ENCODE measurements at regions not wholly inside any gene's neighbourhood (a gene's known extent, or its start where the extent isn't known, plus 50 kb on each side); places are given as distances from the start of the nearest gene placed in this dataset.
"Not testable (repeated sequence)": the region's sequence is repeated elsewhere in the genome, so short reads cannot be mapped to it uniquely, and the experiment has no call there.

DNA sequence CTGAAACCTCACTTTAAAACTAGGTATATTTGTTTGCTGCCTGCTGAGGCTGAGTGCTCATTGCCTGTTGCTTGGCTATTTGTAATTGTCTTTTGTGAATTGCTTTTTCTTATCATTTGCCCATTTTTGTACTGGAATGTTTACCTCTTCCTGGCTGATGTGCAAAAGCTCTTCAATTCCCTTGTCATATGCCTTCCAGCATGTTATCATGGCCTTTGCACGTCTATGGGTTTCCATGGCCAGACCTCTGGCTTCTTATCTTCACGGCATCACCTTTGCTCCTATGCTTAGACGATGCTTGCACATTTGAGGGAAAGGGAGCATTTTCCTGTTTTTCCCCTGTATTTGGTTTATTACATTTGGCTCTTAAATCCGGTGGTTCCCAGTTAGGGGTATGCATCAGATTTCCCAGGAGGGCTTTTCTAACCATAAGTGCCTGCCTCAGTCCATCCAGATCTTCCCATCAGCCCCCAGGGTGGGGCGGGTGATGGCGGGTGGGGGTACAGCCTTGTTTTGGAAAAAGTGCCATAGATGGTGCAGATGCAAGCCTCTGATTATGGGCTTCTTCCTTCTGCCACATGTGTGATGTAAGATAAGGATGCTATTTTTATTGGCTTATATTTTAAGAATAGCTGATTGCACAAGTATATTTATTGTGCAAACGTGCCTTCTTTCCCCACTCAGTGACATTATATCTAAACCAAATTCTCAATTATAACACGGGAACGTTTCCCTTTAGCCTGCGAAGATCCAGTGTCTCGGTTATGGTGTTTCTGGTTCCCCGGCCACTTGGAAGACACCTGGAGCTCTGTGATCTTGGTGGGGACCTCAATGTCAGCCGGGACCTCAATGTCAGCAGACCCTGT is 70.6 kb upstream of the SEPTIN5 start:
- no peak for DNase-seq

DNA sequence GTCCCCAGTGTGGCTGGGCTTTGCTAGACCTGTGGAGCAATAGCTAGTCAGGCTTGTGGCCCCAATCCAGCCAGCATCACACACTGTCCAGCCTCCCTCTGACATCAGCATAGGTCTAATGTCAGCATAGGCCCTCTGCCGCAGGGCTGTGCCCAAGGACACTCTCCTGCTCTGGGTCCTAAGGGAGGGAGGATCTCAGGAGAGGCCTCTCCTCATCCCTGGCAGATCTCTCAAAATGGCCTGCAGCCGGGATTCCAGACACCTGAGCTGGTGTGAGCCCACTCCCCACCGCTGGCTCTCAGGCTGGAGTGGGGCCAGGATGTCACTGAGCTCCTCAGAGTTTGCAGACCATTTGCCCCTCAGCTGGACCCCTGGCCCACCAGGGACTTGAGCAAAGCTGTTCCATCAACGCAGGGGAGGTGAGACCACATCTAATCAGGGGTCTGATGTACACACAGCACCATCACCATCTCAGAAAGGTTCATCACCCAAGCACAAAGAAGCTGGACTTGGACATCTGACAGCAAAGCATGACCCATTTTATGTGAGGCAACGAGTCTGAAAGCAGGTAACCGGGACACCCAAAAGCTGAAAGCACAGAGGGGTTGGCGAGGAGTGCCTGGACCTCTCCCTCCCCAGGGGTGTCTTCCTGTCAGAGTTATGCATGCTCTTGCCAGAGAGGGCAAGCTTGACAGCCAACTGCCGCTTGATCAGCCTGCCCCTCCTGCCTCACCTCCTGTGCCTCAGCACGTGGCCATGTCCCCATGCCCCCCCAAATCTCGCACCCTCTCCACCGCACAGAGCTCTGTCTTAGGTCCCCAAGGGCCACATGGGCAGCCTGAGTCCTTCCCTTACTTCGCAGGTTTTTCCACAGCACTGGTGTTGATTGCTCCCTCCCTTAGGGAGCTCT is 69.7 kb upstream of the SEPTIN5 start:
- DNase-seq = no peak

DNA sequence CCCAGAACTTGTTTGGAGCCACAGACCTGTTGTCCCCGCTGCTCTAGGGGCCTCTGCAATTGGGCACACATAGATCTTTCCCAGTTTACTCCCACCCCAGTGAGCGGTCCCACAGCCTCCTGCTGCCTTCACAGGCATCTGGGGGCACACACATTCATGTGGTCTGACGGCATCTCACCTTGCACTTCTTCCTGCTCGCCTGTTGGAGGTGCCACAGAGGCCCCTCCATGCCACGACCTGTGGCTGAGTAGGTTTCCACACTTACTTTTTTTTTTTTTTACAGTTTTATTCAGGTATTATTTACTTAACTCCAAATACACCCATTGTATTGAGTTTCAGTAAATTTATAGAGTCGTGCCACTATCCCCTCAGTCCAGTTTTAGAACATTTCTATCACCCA is 68.9 kb upstream of the SEPTIN5 start:
- no peak for DNase-seq

DNA sequence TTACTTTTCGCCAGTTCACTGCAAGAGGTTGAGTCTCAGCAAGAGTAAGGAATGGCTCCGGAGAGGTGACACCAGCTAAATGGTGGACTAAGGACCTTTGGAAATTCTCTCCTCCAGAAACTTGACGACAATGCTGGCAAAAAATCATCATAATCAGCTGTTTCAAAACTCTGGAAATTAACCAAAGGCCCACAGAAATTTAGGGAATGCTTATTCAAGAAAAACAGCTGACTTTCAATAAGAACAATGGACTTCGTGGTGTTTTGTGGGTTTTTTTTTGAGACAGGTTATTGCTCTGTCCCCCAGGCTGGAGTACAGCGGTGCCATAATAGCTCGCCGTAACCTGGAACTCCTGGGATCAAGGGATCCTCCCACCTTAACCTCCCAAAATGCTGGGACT is 68.4 kb upstream of the SEPTIN5 start:
- no peak for DNase-seq

DNA sequence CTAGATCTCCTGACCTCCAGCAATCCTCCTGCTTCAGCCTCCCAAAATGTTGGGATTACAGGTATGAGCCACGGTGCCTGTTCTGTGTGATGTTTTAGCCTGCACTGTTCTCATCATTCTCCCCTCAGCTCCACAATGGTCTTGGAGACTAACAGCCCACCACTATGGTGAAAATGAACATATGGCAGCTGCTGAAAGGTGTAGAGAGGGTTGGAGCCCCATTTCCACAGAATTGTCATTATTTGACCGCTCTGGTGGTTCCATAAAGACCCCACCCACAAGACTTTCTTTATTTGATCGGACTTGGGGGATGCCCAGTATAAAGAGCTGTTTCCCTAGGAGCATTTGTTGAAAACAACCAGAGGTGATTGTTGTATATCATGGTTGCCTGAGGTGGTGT is 67.9 kb upstream of the SEPTIN5 start:
- DNase-seq = no peak

DNA sequence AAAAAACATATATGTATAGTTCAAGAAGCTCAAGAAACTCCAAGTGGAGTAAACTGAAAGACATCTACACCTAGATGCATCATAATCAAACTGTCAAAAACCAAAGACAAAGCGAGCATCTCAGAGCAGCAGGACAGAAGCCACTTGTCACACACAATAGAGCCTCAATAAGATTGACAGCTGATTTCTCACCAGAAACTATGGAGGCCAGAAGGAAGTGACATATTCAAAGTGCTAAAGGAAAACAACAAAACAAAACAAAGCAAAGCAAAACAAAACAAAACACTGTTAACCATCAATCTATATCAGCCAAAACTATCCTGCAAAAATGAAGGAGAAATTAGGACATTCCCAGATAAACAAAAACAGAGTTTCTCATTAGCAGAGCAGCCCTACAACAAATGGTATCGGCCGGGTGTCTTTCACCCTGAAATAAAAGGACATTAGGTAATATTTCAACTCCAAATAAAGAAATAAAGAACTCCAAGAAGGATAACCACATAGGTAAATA is 65.8 kb upstream of the SEPTIN5 start:
- DNase-seq = no peak

DNA sequence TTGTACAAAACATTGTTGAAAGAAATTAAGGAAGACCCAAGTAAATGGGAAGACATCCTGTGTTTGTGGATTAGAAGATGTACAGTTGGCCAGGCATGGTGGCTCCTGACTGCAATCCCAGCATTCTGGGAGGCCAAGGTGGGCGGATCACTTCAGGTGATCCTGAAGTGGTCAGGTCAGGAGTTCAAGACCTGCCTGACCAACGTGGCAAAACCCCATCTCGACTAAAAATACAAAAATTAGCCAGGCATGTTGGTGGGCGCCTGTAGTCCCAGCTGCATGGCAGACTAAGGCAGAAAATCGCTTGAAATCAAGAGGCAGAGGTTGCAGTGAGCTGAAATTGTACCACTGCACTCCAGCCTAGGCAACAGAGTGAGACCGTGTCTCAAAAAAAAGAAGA is 62.0 kb upstream of the SEPTIN5 start:
- DNase-seq = no peak

DNA sequence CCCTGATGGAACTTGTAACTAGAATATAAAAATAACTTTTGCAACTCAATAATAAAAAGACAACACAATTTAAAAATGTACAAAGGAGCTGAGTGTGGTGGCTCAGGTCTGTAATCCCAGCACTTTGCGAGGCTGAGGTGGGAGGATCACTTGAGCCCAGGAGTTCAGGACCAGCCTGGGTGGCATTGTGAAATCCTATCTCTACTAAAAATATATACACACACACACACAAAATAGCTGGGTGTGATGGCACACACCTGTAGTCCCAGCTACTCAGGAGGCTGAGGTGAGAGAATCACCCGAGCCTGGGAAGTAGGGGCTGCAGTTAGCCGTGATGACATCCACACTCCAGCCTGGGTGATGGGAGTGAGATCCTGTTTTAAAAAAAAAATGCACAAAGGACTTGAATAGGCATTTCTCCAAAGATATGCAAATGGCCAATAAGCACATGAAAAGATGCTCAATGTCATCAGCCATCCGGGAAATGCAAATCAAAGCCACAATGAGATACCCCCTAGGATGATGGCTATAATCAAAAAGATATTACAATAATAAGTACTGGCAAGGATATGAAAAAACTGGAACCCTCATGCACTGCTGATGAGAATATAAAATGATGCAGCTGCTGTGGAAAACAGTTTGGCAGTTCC is 59.8 kb upstream of the SEPTIN5 start:
- DNase-seq = no peak

DNA sequence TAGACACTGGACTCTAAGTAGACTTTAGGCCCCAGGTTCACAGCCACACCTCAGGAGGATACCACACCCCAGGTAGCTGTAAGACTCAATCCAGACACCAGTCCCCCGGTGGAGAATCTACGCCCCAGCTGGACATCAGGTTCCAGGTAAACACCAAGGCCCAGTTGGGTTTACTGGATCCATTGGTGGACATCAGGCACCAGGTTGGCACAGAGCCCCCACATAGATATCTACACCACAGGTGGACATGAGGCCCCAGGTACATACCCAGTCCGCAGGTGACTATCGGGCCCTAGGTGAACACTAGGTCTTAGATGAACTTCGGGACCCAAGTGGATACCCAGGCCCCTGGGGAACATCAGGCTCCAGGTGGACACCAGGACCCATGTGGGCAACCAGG is 58.9 kb upstream of the SEPTIN5 start:
- no peak for DNase-seq

DNA sequence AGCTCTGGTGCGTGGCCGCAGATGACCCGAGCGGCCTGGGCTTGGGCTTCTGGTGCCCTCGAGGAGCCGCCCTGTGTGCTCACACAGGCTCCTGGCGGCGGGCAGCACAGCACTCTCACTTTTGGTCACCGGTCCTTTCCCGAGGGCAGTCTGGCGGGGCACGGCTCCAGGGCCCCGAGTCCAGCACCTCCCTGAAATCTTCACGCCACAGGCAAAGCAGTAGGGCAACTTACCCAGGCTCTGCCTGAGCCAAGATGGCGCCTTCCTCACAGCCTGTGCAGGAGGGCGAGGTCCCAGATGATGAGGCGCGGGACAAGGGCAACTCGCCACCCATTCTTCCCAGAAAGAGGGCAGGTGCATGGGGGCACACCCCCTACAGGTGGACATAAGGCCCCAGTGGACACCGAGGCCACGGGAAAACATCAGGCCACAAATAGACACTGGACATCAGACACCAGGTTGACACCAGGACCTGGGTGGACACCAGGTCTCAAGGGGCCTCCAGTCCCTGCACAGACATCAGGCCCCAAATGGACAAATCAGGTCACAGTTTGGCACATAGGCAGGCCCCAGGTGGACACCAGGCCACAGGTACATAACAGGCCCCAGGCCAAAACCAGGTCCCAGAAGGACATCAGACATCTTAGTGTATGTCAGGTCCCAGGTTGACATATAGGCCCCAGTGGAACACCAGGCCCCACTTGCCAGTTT is 57.6 kb upstream of the SEPTIN5 start:
- no peak for DNase-seq

DNA sequence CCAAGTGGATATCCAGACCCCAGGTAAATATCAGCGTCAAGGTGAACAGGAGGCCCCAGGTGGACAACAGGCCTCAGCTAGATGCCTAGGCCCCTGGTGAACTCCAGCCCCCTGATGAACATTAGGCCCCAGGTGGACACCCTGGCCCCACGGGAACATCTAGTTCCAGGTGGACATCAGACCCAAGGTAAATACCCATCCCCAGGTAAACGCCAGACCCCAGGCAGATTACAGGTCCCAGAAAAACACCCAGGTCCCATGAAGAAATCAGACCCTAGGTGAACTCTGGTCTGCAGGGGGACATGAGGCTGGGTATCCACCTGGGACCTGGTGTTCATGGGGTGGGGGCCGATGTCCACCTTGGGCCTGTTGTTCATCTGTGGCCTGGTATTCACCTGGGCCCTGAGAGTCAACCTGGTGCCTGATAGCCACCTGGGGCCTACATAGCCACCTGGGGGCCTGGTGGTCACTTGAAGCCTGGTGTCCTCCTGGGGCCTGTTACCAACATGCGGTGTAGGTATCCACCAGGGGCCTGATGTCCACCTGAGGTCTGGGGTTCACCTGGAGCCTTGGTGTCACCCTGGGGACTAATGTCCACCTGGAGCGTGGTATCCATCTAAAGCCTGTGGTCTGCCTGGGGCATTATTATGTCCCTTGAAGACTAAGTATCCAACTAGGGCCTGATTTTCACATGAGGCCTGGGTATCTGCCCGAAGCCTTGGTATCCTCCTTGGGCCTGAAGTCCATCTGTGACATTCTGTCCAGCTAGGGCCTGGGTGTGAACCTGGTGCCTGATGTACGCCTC is 56.8 kb upstream of the SEPTIN5 start:
- no peak for DNase-seq

DNA sequence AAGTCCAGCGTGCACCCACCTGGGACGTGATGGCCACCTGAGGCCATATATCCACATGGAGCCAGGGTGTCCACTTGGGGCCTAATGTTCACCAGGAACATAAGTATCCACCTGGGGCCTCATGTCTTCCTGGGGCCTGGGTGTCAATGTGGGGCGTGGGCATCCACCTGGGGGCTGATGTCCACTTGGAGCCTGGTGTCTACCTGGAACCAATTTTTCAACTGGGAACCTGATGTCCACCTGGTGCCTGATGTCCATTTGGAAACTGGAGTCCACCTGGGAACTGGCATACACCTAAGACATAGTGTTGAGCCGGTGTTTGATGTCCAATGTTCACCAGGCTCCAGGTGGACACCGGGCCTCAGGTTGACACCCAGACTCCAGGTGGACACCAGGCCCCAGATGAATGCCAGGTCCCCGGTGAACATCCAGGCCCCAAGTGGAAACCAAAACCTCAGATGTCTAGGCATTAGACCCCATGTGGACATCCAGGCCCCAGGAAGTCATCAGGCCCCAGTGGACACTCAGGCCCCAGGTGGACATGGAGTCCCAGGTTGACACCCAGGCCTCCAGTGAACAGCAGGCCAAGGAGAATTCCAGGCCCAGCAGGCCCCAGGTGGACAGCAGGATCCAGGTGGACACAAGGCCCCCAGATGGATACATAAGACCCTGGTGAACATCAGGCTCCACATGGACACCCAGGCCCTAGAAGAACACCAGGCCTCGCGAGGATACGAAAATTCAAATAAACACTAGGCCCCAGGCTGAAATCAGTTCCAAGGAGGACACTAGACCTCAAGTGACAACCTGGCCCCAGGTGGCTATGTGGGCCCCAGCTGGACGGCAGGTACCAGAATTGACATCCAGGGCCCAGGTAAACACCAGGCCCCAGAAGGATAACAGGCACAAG is 56.0 kb upstream of the SEPTIN5 start:
- DNase-seq = no peak

DNA sequence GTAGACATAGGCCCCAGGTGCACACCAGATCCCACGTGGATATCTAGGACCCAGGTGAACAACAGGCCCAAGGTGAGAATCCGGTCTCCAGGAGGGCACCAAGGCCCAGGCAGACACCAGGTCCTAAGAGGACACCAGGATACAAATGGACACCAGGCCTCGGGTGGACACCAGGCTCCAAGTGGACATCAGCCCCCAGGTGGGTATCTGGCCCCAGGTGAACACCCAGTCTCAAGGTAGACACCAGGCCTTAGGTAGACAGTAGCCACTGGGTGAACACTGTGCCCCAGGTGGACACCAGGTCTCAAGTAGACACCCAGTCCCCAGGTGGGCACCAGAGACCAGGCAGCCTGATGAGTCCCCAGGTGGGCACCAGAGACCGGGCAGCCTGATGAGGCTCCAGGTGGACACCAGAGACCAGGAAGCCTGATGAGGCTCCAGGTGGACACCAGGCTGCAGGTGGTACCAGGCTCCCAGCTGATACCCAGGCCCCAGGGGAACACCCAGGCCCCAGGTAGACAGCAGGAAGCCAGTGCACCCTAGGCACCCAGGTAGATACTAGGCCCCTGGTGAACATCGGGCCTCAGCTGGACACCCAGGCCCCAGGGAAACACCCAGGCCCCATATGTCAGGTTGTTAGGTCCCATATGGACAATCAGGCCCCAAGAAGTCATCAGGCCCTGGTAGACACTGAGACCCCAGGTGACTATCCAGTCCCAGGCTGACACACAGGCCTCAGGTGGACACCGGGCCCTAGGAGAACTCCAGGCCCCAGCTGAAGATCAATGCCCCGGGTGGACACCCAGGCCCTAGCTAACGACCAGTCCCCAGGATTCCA is 55.1 kb upstream of the SEPTIN5 start:
- DNase-seq = no peak

DNA sequence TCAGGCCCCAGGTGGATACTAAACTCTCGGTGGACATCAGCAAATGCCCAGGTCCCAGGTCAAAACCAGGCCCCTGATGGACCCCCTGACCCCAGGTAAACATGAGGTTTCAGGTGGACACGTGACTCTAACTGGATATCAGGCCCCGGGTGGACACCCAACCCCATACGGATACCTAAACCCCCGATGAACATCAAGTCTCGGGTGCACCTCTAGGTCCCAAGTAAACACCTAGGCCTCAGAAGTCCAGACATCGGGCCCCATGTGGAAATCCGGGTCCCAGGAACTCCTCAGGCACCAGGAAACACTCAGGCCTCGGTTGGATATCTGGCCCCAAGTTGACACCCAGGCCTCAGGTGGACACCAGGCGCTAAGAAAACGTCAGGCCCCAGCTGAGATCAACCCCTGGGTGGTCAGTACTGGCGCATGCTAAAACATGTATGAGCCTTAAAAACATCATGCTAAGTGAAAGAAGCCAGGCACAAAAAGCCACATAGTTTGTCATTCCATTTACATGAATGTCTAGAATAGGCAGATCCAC is 54.4 kb upstream of the SEPTIN5 start:
- DNase-seq = no peak

DNA sequence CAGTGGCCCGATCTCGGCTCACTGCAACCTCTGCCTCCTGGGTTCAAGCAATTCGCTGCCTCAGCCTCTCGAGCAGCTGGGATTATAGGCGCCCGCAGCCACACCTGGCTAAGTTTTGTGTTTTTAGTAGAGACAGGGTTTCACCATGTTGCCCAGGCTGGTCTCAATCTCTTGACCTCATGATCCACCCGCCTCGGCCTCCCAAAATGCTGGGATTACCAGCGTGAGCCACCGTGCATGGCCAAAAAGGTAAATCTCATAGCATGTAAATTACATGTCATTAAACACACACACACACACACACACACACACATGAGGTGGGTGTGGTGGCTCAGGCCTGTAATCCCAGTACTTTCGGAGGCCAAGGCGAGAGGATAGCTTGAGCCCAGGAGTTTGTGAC is 53.7 kb upstream of the SEPTIN5 start:
- not testable (repeated sequence) for DNase-seq

DNA sequence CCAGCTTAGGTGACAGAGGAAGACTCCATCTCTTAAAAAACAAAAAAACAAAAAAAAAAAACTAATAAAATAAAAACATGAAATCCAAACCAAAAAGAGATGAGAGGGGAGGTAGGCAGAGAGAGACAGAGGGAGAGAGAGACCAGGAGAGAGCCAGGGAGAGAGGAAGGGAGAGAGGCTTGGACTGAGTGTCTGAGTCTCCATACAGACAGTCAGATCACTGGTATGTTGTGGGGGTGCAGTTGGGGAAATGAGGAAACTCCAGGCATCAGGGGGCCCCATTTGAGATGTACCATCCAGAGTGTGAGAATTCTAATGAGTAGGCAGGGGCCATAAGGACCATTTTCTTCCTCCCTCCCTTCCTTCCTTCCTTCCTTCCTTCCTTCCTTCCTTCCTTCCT is 53.1 kb upstream of the SEPTIN5 start:
- DNase-seq = no peak

DNA sequence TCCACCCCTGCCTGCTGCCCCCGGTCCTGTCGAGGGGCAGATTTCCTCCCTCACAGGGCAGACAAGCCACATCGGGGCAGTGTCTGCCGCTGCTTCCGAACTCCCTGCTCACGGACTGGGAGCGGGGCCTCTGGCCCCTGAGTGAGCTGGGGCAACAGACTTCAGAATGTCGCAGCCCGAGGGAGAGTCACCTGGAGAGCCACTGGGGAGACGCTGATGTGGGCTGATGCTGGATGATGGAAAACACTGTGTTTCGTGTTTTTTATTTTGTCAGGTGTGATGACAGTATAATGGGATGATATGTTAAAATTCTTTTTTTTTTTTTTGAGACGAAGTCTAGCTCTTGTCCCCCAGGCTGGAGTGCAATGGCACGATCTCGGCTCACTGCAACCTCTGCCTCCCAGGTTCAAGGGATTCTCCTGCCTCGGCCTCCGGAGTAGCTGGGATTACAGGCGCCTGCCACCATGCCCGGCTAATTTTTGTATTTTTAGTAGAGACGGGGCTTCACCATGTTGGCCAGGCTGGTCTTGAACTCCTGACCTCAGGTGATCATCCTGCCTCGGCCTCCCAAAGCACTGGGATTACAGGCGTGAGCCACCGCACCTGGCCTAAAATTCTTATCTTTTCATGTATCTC is 52.1 kb upstream of the SEPTIN5 start:
- not testable (repeated sequence) for DNase-seq

DNA sequence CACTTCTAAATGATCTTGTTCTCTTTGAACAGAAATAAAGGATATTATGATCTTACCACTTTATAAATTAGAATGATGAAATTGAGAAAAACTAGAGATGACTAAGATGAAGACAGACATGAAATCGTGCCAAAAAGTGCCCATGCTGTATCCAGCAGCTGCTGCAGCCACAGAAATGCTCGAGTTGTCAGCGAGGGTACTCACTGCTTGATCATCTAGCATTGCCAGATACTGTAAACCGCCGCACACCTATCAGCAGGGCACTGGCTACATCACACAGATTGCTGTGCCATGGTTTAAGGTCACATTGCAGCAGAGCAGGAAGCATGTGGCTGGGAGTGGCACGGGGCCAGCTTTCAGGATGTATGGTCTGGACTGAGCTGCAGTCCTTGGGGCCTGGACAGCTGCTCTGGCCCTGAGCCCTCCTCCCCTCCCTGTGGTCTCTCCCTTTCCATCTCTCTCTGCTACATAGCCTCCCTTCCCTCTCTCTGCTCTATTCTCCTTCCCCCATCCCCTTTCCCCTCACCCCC is 51.0 kb upstream of the SEPTIN5 start:
- peak; percentile 35 for DNase-seq
